PC-3 (cell line): ENCODE measurements at regions not wholly inside any gene's neighbourhood (a gene's known extent, or its start where the extent isn't known, plus 50 kb on each side); places are given as distances from the start of the nearest gene placed in this dataset.
A peak's percentile ranks its signal among the peaks of the same experiment; 100 is the strongest.

Experiments
- ATAC-seq: fragments of 200-7000 bp; cut with Tn5 transposase; 2 replicates; pipeline ENCODE4 v1.9.1; 2020; ENCODE audit warnings: mild to moderate bottlenecking, moderate library complexity
- BruUV-seq: library from RNA; stranded (reverse); fragments of 400-500 nt; replicated peaks from 2 replicates; lab custom pipeline; 2021; lab: Mats Ljungman, UMichigan
- CTCF ChIA-PET: fragments of 300-600 bp; sonication (Branson Sonifier 250); formaldehyde crosslinking; loops from one replicate; lab custom pipeline; 2022; ENCODE audit warnings: antibody characterized with exemption; lab: Charles Lee
- POLR2A ChIA-PET: fragments of 300-600 bp; sonication (Branson Sonifier 250); formaldehyde crosslinking; loops from one replicate; lab custom pipeline; 2022; ENCODE audit warnings: antibody characterized with exemption; ENCODE audit not compliant: unreplicated experiment; lab: Charles Lee
- DNase-seq: peaks from one replicate; pipeline ENCODE4 v3.0.0-alpha.2; 2015
- H2AFZ ChIP-seq: fragments of 300-600 bp; sonication (generic); 2 replicates; pipeline ENCODE4 v1.6.0; 2016; ENCODE audit warnings: antibody characterized with exemption, low read length
- H3F3A ChIP-seq: fragments of 300-600 bp; sonication (generic); one replicate; pipeline ENCODE4 v1.6.0; 2017; ENCODE audit warnings: antibody characterized with exemption, low read length, control low read depth, mild to moderate bottlenecking; ENCODE audit not compliant: unreplicated experiment
- H3K27ac ChIP-seq: fragments of 300-600 bp; sonication (generic); 2 replicates; pipeline ENCODE4 v1.5.1; 2016; ENCODE audit warnings: mild to moderate bottlenecking, low read length
- H3K27me3 ChIP-seq: fragments of 300-600 bp; sonication (generic); 2 replicates; pipeline ENCODE4 v1.6.1; 2016; ENCODE audit warnings: low read length, mixed read lengths
- H3K36me3 ChIP-seq: fragments of 300-600 bp; sonication (generic); 2 replicates; pipeline ENCODE4 v1.6.1; 2016; ENCODE audit warnings: low read depth, mixed run types, low read length, mixed read lengths
- H3K4me1 ChIP-seq: fragments of 300-600 bp; sonication (generic); 2 replicates; pipeline ENCODE4 v1.5.1; 2016; ENCODE audit warnings: low read length; ENCODE audit not compliant: insufficient read depth
- H3K4me2 ChIP-seq: fragments of 300-600 bp; sonication (generic); 2 replicates; pipeline ENCODE4 v1.6.0; 2016; ENCODE audit warnings: low read length
- H3K4me3 ChIP-seq: fragments of 300-600 bp; sonication (generic); 2 replicates; pipeline ENCODE4 v1.5.1; 2016; ENCODE audit warnings: mild to moderate bottlenecking, low read length, mixed read lengths
- H3K79me2 ChIP-seq: fragments of 300-600 bp; sonication (generic); 2 replicates; pipeline ENCODE4 v1.6.1; 2017; ENCODE audit warnings: low read length, mixed read lengths
- H3K9ac ChIP-seq: fragments of 300-600 bp; sonication (generic); 2 replicates; pipeline ENCODE4 v1.6.0; 2016; ENCODE audit warnings: mild to moderate bottlenecking, low read length
- H3K9me2 ChIP-seq: fragments of 300-600 bp; sonication (generic); replicated peaks from 2 replicates; pipeline ENCODE4 v1.6.1; 2016; ENCODE audit warnings: mixed run types, low read length, mixed read lengths
- H3K9me3 ChIP-seq: fragments of 300-600 bp; sonication (generic); 2 replicates; pipeline ENCODE4 v1.6.1; 2016; ENCODE audit warnings: low read length, mixed read lengths
- H4K20me1 ChIP-seq: fragments of 300-600 bp; sonication (generic); 2 replicates; pipeline ENCODE4 v1.6.1; 2016; ENCODE audit warnings: low read length, mixed read lengths
- CTCF ChIP-seq: fragments of 300-600 bp; sonication (generic); conservative IDR thresholded peaks from 2 replicates; pipeline ENCODE4 v1.5.1; 2017; ENCODE audit warnings: antibody characterized with exemption, low read depth, mild to moderate bottlenecking, low read length
- EZH2 ChIP-seq: fragments of 300-600 bp; sonication (generic); IDR thresholded peaks from one replicate; pipeline ENCODE4 v1.6.1; 2017; ENCODE audit warnings: antibody characterized with exemption, mild to moderate bottlenecking, low read length; ENCODE audit not compliant: unreplicated experiment
- EZH2phosphoT487 ChIP-seq: fragments of 300-600 bp; sonication (generic); IDR thresholded peaks from 2 replicates; pipeline ENCODE4 v1.6.1; 2018; ENCODE audit warnings: mild to moderate bottlenecking, antibody characterized with exemption, low read length, borderline replicate concordance
- intact Hi-C: fragments of 100-400 bp; cut with micrococcal nuclease; formaldehyde crosslinking; loops from 2 replicates; pipeline ENCODE4 v1.9.0; 2023

- Histone ChIP-seq H3K4me1 (peaks cover 9% of the 10 kb centered on the region; the same call in 1 of the 2 replicates), H2AFZ (no peak overlapping the region), H3K4me3 (no peak overlapping the region), H3K4me2 (no peak overlapping the region), H3K79me2 (no peaks in the 10 kb centered on the region), H3F3A (no peaks in the 10 kb centered on the region), H3K9me2 (no peaks in the 10 kb centered on the region), H3K9me3 (no peaks in the 10 kb centered on the region), H3K27me3 (no peaks in the 10 kb centered on the region), H3K27ac (no peak overlapping the region), H3K36me3 (no peaks in the 10 kb centered on the region), H4K20me1 (no peaks in the 10 kb centered on the region), H3K9ac (no peak overlapping the region)
- POLR2A ChIA-PET = no interaction called here
- intact Hi-C loops = no loop called here
- CTCF ChIA-PET = no interaction called here
- no TSS peak for BruUV-seq
- DNase-seq (no peak), ATAC-seq (no peak)
- TF ChIP-seq CTCF = no peak
- TF ChIP-seq EZH2phosphoT487 = no peak
- TF ChIP-seq EZH2 = no peak
These were observed 115.5 kb upstream of the HAAO start for GRCh38 chr2:42907835-42908234.

GRCh38 chr2:42906557-42907411, 114.4 kb upstream of the HAAO start:
- H3K27me3 ChIP-seq = no peaks in the 10 kb centered on the region
- H3F3A ChIP-seq = no peaks in the 10 kb centered on the region
- ATAC-seq = peak; percentile 31; the same call in 1 of the 2 replicates
- peaks cover 9% of the 10 kb centered on the region; the same call in 1 of the 2 replicates for H3K4me1 ChIP-seq
- TF ChIP-seq CTCF = no peak
- TF ChIP-seq EZH2 = no peak
- TF ChIP-seq EZH2phosphoT487 = no peak
- no peaks in the 10 kb centered on the region for H3K36me3 ChIP-seq
- CTCF ChIA-PET = interaction anchor here (0.6 kb wide), 1 partner anchor 104 kb away, joined by 3 read pairs; no protein-coding TSS in a partner anchor
- intact Hi-C loops = no loop called here
- H4K20me1 ChIP-seq = no peaks in the 10 kb centered on the region
- H2AFZ ChIP-seq = peak overlapping the region; percentile 50
- DNase-seq = no peak
- BruUV-seq = no TSS peak
- H3K79me2 ChIP-seq = no peaks in the 10 kb centered on the region
- peak overlapping the region; percentile 33 for H3K4me2 ChIP-seq
- no peaks in the 10 kb centered on the region for H3K9me2 ChIP-seq
- POLR2A ChIA-PET = no interaction called here
- no peak overlapping the region for H3K9ac ChIP-seq
- H3K4me3 ChIP-seq = no peak overlapping the region
- H3K9me3 ChIP-seq = no peaks in the 10 kb centered on the region
- no peak overlapping the region for H3K27ac ChIP-seq

GRCh38 chr2:42906111-42906556, 113.8 kb upstream of the HAAO start:
- intact Hi-C loops = no loop called here
- Histone ChIP-seq H3K9me2 (no peaks in the 10 kb centered on the region), H3K79me2 (no peaks in the 10 kb centered on the region), H4K20me1 (no peaks in the 10 kb centered on the region), H3F3A (no peaks in the 10 kb centered on the region), H3K9me3 (no peaks in the 10 kb centered on the region), H3K27ac (no peak overlapping the region), H2AFZ (peak overlapping the region; percentile 50), H3K36me3 (no peaks in the 10 kb centered on the region), H3K27me3 (no peaks in the 10 kb centered on the region), H3K9ac (no peak overlapping the region), H3K4me2 (peak overlapping the region; percentile 33), H3K4me1 (peaks cover 9% of the 10 kb centered on the region; the same call in 1 of the 2 replicates), H3K4me3 (no peak overlapping the region)
- ChIA-PET POLR2A (no interaction called here), CTCF (no interaction called here)
- no TSS peak for BruUV-seq
- ATAC-seq (no peak), DNase-seq (no peak)
- TF ChIP-seq CTCF (no peak), EZH2 (no peak), EZH2phosphoT487 (no peak)
